ENCODE measurements at regions not wholly inside any gene's neighbourhood (a gene's known extent, or its start where the extent isn't known, plus 50 kb on each side); places are given as distances from the start of the nearest gene placed in this dataset.

DNA sequence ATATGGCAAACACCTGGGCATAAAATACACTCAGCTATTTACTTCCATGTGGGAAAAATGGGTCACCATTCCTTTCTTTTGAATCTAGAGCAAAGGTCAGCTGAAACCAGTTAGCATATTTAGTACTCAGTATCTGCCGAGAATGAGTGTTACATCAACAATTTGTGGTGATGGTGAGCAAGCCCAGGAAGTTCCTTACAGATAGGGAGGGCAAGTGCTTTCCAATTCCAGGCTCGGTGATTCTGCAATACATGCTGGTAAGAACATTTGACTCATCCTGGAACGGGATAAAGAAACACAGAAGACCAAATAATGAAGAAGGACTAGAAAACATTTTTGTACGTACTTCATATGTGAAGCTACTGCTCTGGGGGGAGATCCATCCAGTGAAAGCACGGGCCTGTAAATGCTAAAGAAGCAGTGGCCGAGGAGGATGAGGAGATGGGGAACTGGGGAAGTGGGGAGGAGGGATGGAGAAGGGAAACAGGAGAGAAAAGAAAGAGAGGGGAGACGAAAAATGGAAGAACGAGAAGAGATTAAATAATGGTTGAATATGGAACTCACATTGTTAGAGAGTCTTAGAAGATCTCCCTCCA lies 251.9 kb downstream of the TTC32 start:
- Mint-ChIP-seq H3K36me3 (no peaks in the 10 kb centered on the region), H3K4me3 (no peak overlapping the region), H3K9me3 (peaks cover 0 to under 1% (median 0%) of the 10 kb centered on the region in 5 donors), H3K27ac (no peak overlapping the region), H3K27me3 (peaks cover 5 to 6% of the 10 kb centered on the region in 2 donors), H3K4me1 (no peaks in the 10 kb centered on the region)
- Histone ChIP-seq H3K4me3 (ENCODE audit: low read length) (no peak overlapping the region), H3K36me3 (ENCODE audit: insufficient read depth, low read length) (no peaks in the 10 kb centered on the region), H3K27me3 (ENCODE audit: insufficient read depth, low read length, poor library complexity, severe bottlenecking) (no peaks in the 10 kb centered on the region), H3K27ac (ENCODE audit: low read depth, low read length) (no peak overlapping the region), H3K4me1 (ENCODE audit: insufficient read depth, low read length) (no peaks in the 10 kb centered on the region), H3K9me3 (ENCODE audit: low read length) (no peaks in the 10 kb centered on the region)
- POLR2A ChIA-PET: no interaction called here
- CTCF ChIA-PET: no interaction called here
- DNase-seq: no peak

- CTCF ChIA-PET: no interaction called here
- Histone ChIP-seq H3K27me3 (ENCODE audit: insufficient read depth, low read length, poor library complexity, severe bottlenecking) (no peaks in the 10 kb centered on the region), H3K4me1 (ENCODE audit: insufficient read depth, low read length) (no peaks in the 10 kb centered on the region), H3K27ac (ENCODE audit: low read depth, low read length) (no peak overlapping the region), H3K9me3 (ENCODE audit: low read length) (no peaks in the 10 kb centered on the region), H3K4me3 (ENCODE audit: low read length) (no peak overlapping the region), H3K36me3 (ENCODE audit: insufficient read depth, low read length) (no peaks in the 10 kb centered on the region)
- Mint-ChIP-seq H3K4me1 (no peaks in the 10 kb centered on the region), H3K27me3 (peaks cover 5 to 10% of the 10 kb centered on the region in 2 donors), H3K4me3 (no peak overlapping the region), H3K36me3 (no peaks in the 10 kb centered on the region), H3K9me3 (peaks cover 0 to 8% (median 0%) of the 10 kb centered on the region in 5 donors), H3K27ac (no peak overlapping the region)
- no peak for DNase-seq
- POLR2A ChIA-PET: no interaction called here
Measured at GRCh38 chr2:19649142-19649541, 252.6 kb downstream of the TTC32 start.

GRCh38 chr2:19648583-19648982 lies 253.2 kb downstream of the TTC32 start:
- no peaks in the 10 kb centered on the region for H3K36me3 Mint-ChIP-seq

DNA sequence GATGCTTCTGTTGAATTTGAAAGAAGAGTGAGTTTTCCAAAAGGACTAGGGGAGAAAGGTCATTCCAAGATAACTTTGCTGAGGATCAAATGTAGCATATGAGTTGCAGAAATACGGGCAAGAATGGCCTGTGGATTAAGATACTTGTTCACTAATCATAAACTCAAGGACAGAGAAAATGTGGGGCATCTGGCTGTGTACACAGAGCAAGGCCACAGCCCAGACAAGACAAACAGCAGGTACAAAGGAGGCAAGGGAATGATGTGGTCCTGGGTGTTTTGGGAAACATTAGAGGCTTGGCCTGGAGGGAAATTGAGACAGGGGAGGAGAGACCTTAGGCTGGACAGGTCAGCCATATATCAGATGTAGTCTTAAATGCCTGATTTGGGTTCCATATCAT lies 254.8 kb downstream of the TTC32 start:
- Histone ChIP-seq H3K9me3 (ENCODE audit: low read length) (no peaks in the 10 kb centered on the region), H3K36me3 (ENCODE audit: insufficient read depth, low read length) (no peaks in the 10 kb centered on the region), H3K27me3 (ENCODE audit: insufficient read depth, low read length, poor library complexity, severe bottlenecking) (no peaks in the 10 kb centered on the region), H3K4me3 (ENCODE audit: low read length) (no peak overlapping the region), H3K4me1 (ENCODE audit: insufficient read depth, low read length) (no peaks in the 10 kb centered on the region), H3K27ac (ENCODE audit: low read depth, low read length) (no peak overlapping the region)
- CTCF ChIA-PET: no interaction called here
- Mint-ChIP-seq H3K4me1 (peaks cover 0 to 5% (median 0%) of the 10 kb centered on the region in 3 donors), H3K9me3 (peaks cover 0 to 9% (median 0%) of the 10 kb centered on the region in 5 donors), H3K27me3 (peaks cover 2 to 5% of the 10 kb centered on the region in 2 donors), H3K27ac (no peak overlapping the region), H3K36me3 (no peaks in the 10 kb centered on the region), H3K4me3 (no peak overlapping the region)
- DNase-seq: no peak
- POLR2A ChIA-PET: no interaction called here

More at GRCh38 chr2:19648583-19648982, 253.2 kb downstream of the TTC32 start:
- no peak overlapping the region for H3K4me3 Mint-ChIP-seq
- Histone ChIP-seq H3K4me3 (ENCODE audit: low read length) (no peak overlapping the region), H3K36me3 (ENCODE audit: insufficient read depth, low read length) (no peaks in the 10 kb centered on the region), H3K4me1 (ENCODE audit: insufficient read depth, low read length) (no peaks in the 10 kb centered on the region), H3K27me3 (ENCODE audit: insufficient read depth, low read length, poor library complexity, severe bottlenecking) (no peaks in the 10 kb centered on the region), H3K9me3 (ENCODE audit: low read length) (no peaks in the 10 kb centered on the region), H3K27ac (ENCODE audit: low read depth, low read length) (no peak overlapping the region)
- peaks cover 0 to 9% (median 0%) of the 10 kb centered on the region in 5 donors for H3K9me3 Mint-ChIP-seq
- peaks cover 5 to 11% of the 10 kb centered on the region in 2 donors for H3K27me3 Mint-ChIP-seq
- H3K27ac Mint-ChIP-seq: no peak overlapping the region
- CTCF ChIA-PET: no interaction called here
- POLR2A ChIA-PET: no interaction called here
- DNase-seq: no peak
- no peaks in the 10 kb centered on the region for H3K4me1 Mint-ChIP-seq

GRCh38 chr2:19644763-19645162 lies 257.0 kb downstream of the TTC32 start:
- no peak overlapping the region for H3K27ac Mint-ChIP-seq
- H3K9me3 Mint-ChIP-seq: peaks cover 0 to 9% (median 0%) of the 10 kb centered on the region in 5 donors
- CTCF ChIA-PET: no interaction called here

DNA sequence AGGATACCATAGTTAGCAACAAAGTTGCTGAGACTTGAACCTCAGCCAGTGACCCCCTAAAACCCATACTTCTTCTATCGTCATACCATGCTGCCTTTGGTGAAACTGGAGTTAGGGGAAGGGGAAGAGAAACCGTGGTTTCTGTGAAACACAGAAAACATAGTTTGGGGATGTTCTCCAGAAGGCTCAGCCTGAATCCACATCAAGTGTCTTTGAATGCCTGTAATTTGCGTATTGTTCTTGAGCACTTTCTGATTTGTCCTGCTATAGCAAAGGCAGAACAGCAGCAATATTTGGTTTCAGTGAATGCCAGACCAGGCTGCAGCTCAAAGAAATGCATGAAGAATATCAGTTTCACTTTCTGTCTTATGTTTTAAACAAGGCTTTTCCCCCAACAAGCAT lies 258.7 kb downstream of the TTC32 start:
- H3K9me3 Mint-ChIP-seq: peaks cover 0 to 9% (median 0%) of the 10 kb centered on the region in 5 donors
- no peaks in the 10 kb centered on the region for H3K36me3 Mint-ChIP-seq
- CTCF ChIA-PET: no interaction called here
- no peak overlapping the region for H3K27ac Mint-ChIP-seq
- H3K36me3 ChIP-seq (ENCODE audit: insufficient read depth, low read length): no peaks in the 10 kb centered on the region
- H3K27me3 Mint-ChIP-seq: peaks cover 5 to 7% of the 10 kb centered on the region in 2 donors
- H3K4me1 Mint-ChIP-seq: peaks cover 0 to 5% (median 0%) of the 10 kb centered on the region in 3 donors
- no peaks in the 10 kb centered on the region for H3K9me3 ChIP-seq (ENCODE audit: low read length)
- no peaks in the 10 kb centered on the region for H3K4me1 ChIP-seq (ENCODE audit: insufficient read depth, low read length)
- H3K27ac ChIP-seq (ENCODE audit: low read depth, low read length): no peak overlapping the region
- POLR2A ChIA-PET: no interaction called here
- no peak for DNase-seq
- no peak overlapping the region for H3K4me3 ChIP-seq (ENCODE audit: low read length)
- no peak overlapping the region for H3K4me3 Mint-ChIP-seq
- H3K27me3 ChIP-seq (ENCODE audit: insufficient read depth, low read length, poor library complexity, severe bottlenecking): no peaks in the 10 kb centered on the region

More at GRCh38 chr2:19644763-19645162, 257.0 kb downstream of the TTC32 start:
- no peak overlapping the region for H3K27ac ChIP-seq (ENCODE audit: low read depth, low read length)
- Mint-ChIP-seq H3K4me1 (peaks cover 0 to 5% (median 0%) of the 10 kb centered on the region in 3 donors), H3K27me3 (peaks cover 2 to 5% of the 10 kb centered on the region in 2 donors), H3K36me3 (no peaks in the 10 kb centered on the region), H3K4me3 (no peak overlapping the region)
- POLR2A ChIA-PET: no interaction called here
- DNase-seq: no peak
- no peaks in the 10 kb centered on the region for H3K4me1 ChIP-seq (ENCODE audit: insufficient read depth, low read length)
- no peaks in the 10 kb centered on the region for H3K9me3 ChIP-seq (ENCODE audit: low read length)
- H3K4me3 ChIP-seq (ENCODE audit: low read length): no peak overlapping the region
- no peaks in the 10 kb centered on the region for H3K27me3 ChIP-seq (ENCODE audit: insufficient read depth, low read length, poor library complexity, severe bottlenecking)
- H3K36me3 ChIP-seq (ENCODE audit: insufficient read depth, low read length): no peaks in the 10 kb centered on the region

DNA sequence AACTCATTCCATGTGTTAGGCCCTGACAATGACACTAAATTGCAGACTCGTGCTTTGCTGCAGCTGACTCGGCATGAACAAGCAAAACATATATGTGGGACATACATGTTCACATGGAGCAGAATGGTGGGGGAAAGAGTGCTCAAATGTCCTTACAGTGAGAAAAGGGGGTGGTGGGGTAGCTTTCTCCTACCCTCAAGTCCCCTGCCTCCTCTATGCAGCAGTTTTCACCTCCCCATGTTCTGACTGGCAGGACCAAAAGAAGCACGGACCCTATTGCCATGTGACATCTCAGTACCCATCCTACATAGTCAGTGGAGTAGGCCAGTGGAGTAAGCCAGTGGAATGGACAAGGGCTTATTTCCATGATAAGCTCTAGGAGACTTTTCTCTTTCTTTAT lies 259.3 kb downstream of the TTC32 start:
- Mint-ChIP-seq H3K27me3 (peaks cover 5 to 7% of the 10 kb centered on the region in 2 donors), H3K4me3 (no peak overlapping the region), H3K9me3 (peaks cover 0 to 9% (median 0%) of the 10 kb centered on the region in 5 donors), H3K4me1 (peaks cover 0 to 5% (median 0%) of the 10 kb centered on the region in 3 donors), H3K36me3 (no peaks in the 10 kb centered on the region), H3K27ac (no peak overlapping the region)
- Histone ChIP-seq H3K27ac (ENCODE audit: low read depth, low read length) (no peak overlapping the region), H3K4me3 (ENCODE audit: low read length) (no peak overlapping the region), H3K36me3 (ENCODE audit: insufficient read depth, low read length) (no peaks in the 10 kb centered on the region), H3K27me3 (ENCODE audit: insufficient read depth, low read length, poor library complexity, severe bottlenecking) (no peaks in the 10 kb centered on the region), H3K4me1 (ENCODE audit: insufficient read depth, low read length) (no peaks in the 10 kb centered on the region), H3K9me3 (ENCODE audit: low read length) (no peaks in the 10 kb centered on the region)
- DNase-seq: no peak
- ChIA-PET POLR2A (no interaction called here), CTCF (no interaction called here)

GRCh38 chr2:19635951-19636510 lies 265.8 kb downstream of the TTC32 start:
- peak overlapping the region in 1 of 7 donors; percentile 20 for H3K4me3 Mint-ChIP-seq
- H3K27ac Mint-ChIP-seq: no peak overlapping the region
- DNase-seq: no peak
- Histone ChIP-seq H3K4me3 (ENCODE audit: low read length) (no peak overlapping the region), H3K27ac (ENCODE audit: low read depth, low read length) (no peak overlapping the region), H3K27me3 (ENCODE audit: insufficient read depth, low read length, poor library complexity, severe bottlenecking) (no peaks in the 10 kb centered on the region), H3K36me3 (ENCODE audit: insufficient read depth, low read length) (no peaks in the 10 kb centered on the region), H3K4me1 (ENCODE audit: insufficient read depth, low read length) (no peaks in the 10 kb centered on the region), H3K9me3 (ENCODE audit: low read length) (no peaks in the 10 kb centered on the region)
- H3K36me3 Mint-ChIP-seq: no peaks in the 10 kb centered on the region
- no peaks in the 10 kb centered on the region for H3K4me1 Mint-ChIP-seq
- H3K9me3 Mint-ChIP-seq: no peaks in the 10 kb centered on the region
- CTCF ChIA-PET: no interaction called here
- POLR2A ChIA-PET: no interaction called here
- peaks cover 7 to 8% of the 10 kb centered on the region in 2 donors for H3K27me3 Mint-ChIP-seq

Measured in CD8-positive, alpha-beta memory T cell (primary cell).